Kidney (tissue), 13 donors: ENCODE measurements at regions not wholly inside any gene's neighbourhood (a gene's known extent, or its start where the extent isn't known, plus 50 kb on each side); places are given as distances from the start of the nearest gene placed in this dataset.

ENCODE experiments used
- DNase-seq, 5 donors: peaks; one replicate each; pipeline ENCODE4 v3.0.0-alpha.2; 2013 to 2020
- FAIRE-seq: peaks from 2 replicates; lab custom pipeline; 2012; peaks lifted over from hg19 to GRCh38; lab: Jason Lieb, UNC
- H3K27ac ChIP-seq, 2 donors: one replicate each; pipeline ENCODE4 v1.7.0; 2013; ENCODE audit warnings: low read depth in 2 of 2, low read length in 2 of 2, inconsistent platforms in 1 of 2
- H3K27me3 ChIP-seq: one replicate; pipeline ENCODE4 v1.7.1; 2013; ENCODE audit warnings: low read length, inconsistent platforms; ENCODE audit not compliant: control insufficient read depth, insufficient read depth
- H3K36me3 ChIP-seq, 3 donors: one replicate each; pipeline versions ENCODE4 v1.7.0 to v1.7.1; 2013; ENCODE audit warnings: low read length in 3 of 3, control low read depth in 1 of 3, inconsistent platforms in 1 of 3; ENCODE audit not compliant: insufficient read depth in 3 of 3, control insufficient read depth in 2 of 3
- H3K4me1 ChIP-seq, 3 donors: one replicate each; pipeline versions ENCODE4 v1.7.0 to v1.7.1; 2013; ENCODE audit warnings: low read length in 3 of 3, inconsistent platforms in 1 of 3, low read depth in 1 of 3; ENCODE audit not compliant: control insufficient read depth in 2 of 3, insufficient read depth in 2 of 3
- H3K4me3 ChIP-seq, 3 donors: one replicate each; pipeline versions ENCODE4 v1.7.0 to v1.8.1; 2013; ENCODE audit warnings: low read length in 3 of 3, control low read depth in 1 of 3, inconsistent platforms in 1 of 3
- H3K9ac ChIP-seq, 3 donors: one replicate each; pipeline versions ENCODE4 v1.7.0 to v1.7.1; 2013; ENCODE audit warnings: low read length in 3 of 3, control low read depth in 1 of 3, inconsistent platforms in 1 of 3
- H3K9me3 ChIP-seq, 3 donors: one replicate each; pipeline versions ENCODE4 v1.7.0 to v1.7.1; 2013; ENCODE audit warnings: low read length in 3 of 3, control low read depth in 1 of 3, inconsistent platforms in 1 of 3; ENCODE audit not compliant: control insufficient read depth in 2 of 3, insufficient read depth in 1 of 3
- CTCF ChIP-seq: IDR thresholded peaks from 3 replicates; pipeline ENCODE4 v1.5.1; 2012; ENCODE audit warnings: mild to moderate bottlenecking, moderate library complexity, borderline replicate concordance; ENCODE audit not compliant: insufficient read depth; ENCODE audit errors: extremely low read depth
- intact Hi-C: fragments of 100-400 bp; cut with DNase I; formaldehyde crosslinking; loops from one replicate; pipeline ENCODE4 v1.11.1; 2022
- donor health status: control.
- donor health status: control.
- donor health status: control.
- donor health status: control.
- donor health status: control.
- donor health status: DM: yes; HTN: yes; CAD: no.
- donor health status: Normal renal cell carcinoma (clear cell type).

GRCh38 chr22:48228468-48228867 is 1466.0 kb downstream of the TBC1D22A start:
- no peaks in the 10 kb centered on the region for H3K4me1 ChIP-seq
- no peak for DNase-seq
- no peak overlapping the region for H3K27ac ChIP-seq
- H3K4me3 ChIP-seq, result no peak overlapping the region
- FAIRE-seq, result no peak
- H3K9me3 ChIP-seq, result peaks cover 0 to 3% (median 0%) of the 10 kb centered on the region in 3 donors
- intact Hi-C loops, result no loop called here
- H3K36me3 ChIP-seq, result no peaks in the 10 kb centered on the region
- H3K27me3 ChIP-seq, result no peaks in the 10 kb centered on the region
- no peak for TF ChIP-seq CTCF
- no peak overlapping the region for H3K9ac ChIP-seq

- no peak for TF ChIP-seq CTCF
- no peak overlapping the region for H3K4me3 ChIP-seq
- no peak overlapping the region for H3K9ac ChIP-seq
- H3K27me3 ChIP-seq, result no peaks in the 10 kb centered on the region
- H3K27ac ChIP-seq, result no peak overlapping the region
- intact Hi-C loops, result no loop called here
- H3K9me3 ChIP-seq, result peaks cover 0 to 2% (median 0%) of the 10 kb centered on the region in 3 donors
- FAIRE-seq (no peak), DNase-seq (no peak)
- no peaks in the 10 kb centered on the region for H3K4me1 ChIP-seq
- H3K36me3 ChIP-seq, result no peaks in the 10 kb centered on the region
These were observed 1465.0 kb downstream of the TBC1D22A start for GRCh38 chr22:48227341-48228018.

GRCh38 chr22:48226026-48227013 is 1463.9 kb downstream of the TBC1D22A start:
- H3K27ac ChIP-seq, result no peak overlapping the region
- no peaks in the 10 kb centered on the region for H3K4me1 ChIP-seq
- FAIRE-seq, result no peak
- H3K27me3 ChIP-seq, result no peaks in the 10 kb centered on the region
- H3K9me3 ChIP-seq, result no peaks in the 10 kb centered on the region
- intact Hi-C loops, result no loop called here
- no peak overlapping the region for H3K4me3 ChIP-seq
- H3K9ac ChIP-seq, result no peak overlapping the region
- DNase-seq, result no peak
- TF ChIP-seq CTCF, result no peak
- no peaks in the 10 kb centered on the region for H3K36me3 ChIP-seq
